GM12878 (cell line): ENCODE measurements at regions not wholly inside any gene's neighbourhood (a gene's known extent, or its start where the extent isn't known, plus 50 kb on each side); places are given as distances from the start of the nearest gene placed in this dataset.

Experiments used
- ATAC-seq: fragments of 200-7000 bp; cut with Tn5 transposase; 3 replicates; pipeline ENCODE4 v1.9.1; 2020; ENCODE audit warnings: mild to moderate bottlenecking, moderate library complexity
- BruUV-seq: library from RNA; stranded (reverse); fragments of 400-500 nt; replicated peaks from 2 replicates; lab custom pipeline; 2021; lab: Mats Ljungman, UMichigan
- CTCF ChIA-PET: fragments of 300-600 bp; sonication (Branson Sonifier 250); formaldehyde crosslinking; extraction: SDS; loops from one replicate; lab custom pipeline; 2021; ENCODE audit warnings: inconsistent platforms; lab: Yijun Ruan, JAX
- POLR2A ChIA-PET: fragments of 350-600 bp; formaldehyde crosslinking; extraction: SDS; loops from one replicate; lab custom pipeline; 2021; ENCODE audit warnings: inconsistent platforms; lab: Charles Lee
- RAD21 ChIA-PET: fragments of 300-600 bp; sonication (Branson Sonifier 250); formaldehyde crosslinking; loops from one replicate; lab custom pipeline; 2023; ENCODE audit warnings: antibody characterized with exemption; ENCODE audit not compliant: unreplicated experiment; lab: Charles Lee
- SMC1A ChIA-PET: fragments of 300-600 bp; sonication (Branson Sonifier 250); formaldehyde crosslinking; loops from one replicate; lab custom pipeline; 2023; ENCODE audit not compliant: unreplicated experiment, uncharacterized antibody; lab: Charles Lee
- DNase-seq: peaks from one replicate; pipeline ENCODE4 v3.0.0-alpha.2; 2011; ENCODE audit warnings: low read depth, low spot score
- FAIRE-seq: peaks from 3 replicates; lab custom pipeline; 2011; peaks lifted over from hg19 to GRCh38; lab: Jason Lieb, UNC
- H2AFZ ChIP-seq: 2 replicates; pipeline ENCODE4 v1.6.0; 2011; ENCODE audit warnings: low read depth, low read length, control low read depth; ENCODE audit not compliant: control insufficient read depth
- H3K27ac ChIP-seq: 2 replicates; pipeline ENCODE4 v1.5.1; 2011; ENCODE audit warnings: control low read depth; ENCODE audit not compliant: control insufficient read depth, insufficient read depth
- H3K27me3 ChIP-seq, 2 experiments: replicated peaks in 1 of 2; 2 replicates each; pipeline versions ENCODE4 v1.6.0 to v1.6.1; 2011; ENCODE audit warnings: low read length in 1 of 2; ENCODE audit not compliant: control insufficient read depth in 2 of 2, insufficient read depth in 2 of 2
- H3K36me3 ChIP-seq, 2 experiments: 2 replicates each; pipeline ENCODE4 v1.5.1; 2011; ENCODE audit warnings: low read length in 1 of 2; ENCODE audit not compliant: control insufficient read depth in 2 of 2, insufficient read depth in 2 of 2
- H3K4me1 ChIP-seq: 2 replicates; pipeline ENCODE4 v1.6.1; 2011; ENCODE audit warnings: mild to moderate bottlenecking, low read length, moderate library complexity, mixed read lengths; ENCODE audit not compliant: control insufficient read depth, insufficient read depth
- H3K4me2 ChIP-seq: 2 replicates; pipeline ENCODE4 v1.6.0; 2011; ENCODE audit warnings: control low read depth; ENCODE audit not compliant: control insufficient read depth, insufficient read depth
- H3K4me3 ChIP-seq: fragments of 200-600 bp; sonication (generic); 2 replicates; pipeline ENCODE4 v1.5.1; 2016
- H3K79me2 ChIP-seq: 2 replicates; pipeline ENCODE4 v1.6.0; 2011; ENCODE audit warnings: low read length; ENCODE audit not compliant: control insufficient read depth, insufficient read depth
- H3K9ac ChIP-seq: 2 replicates; pipeline ENCODE4 v1.8.0; 2011; ENCODE audit warnings: low read length, control low read depth, mixed read lengths; ENCODE audit not compliant: control insufficient read depth, insufficient read depth
- H3K9me3 ChIP-seq: replicated peaks from 3 replicates; pipeline ENCODE4 v1.5.1; 2011; ENCODE audit warnings: mild to moderate bottlenecking, low read length; ENCODE audit not compliant: control insufficient read depth, insufficient read depth
- H4K20me1 ChIP-seq: 2 replicates; pipeline ENCODE4 v1.6.0; 2011; ENCODE audit not compliant: control insufficient read depth, insufficient read depth
- CEBPB ChIP-seq, 2 experiments: fragments of 150-350 bp in 1 of 2; IDR thresholded peaks; 2 replicates each; pipeline ENCODE4 v1.6.1; 2012 to 2014; ENCODE audit warnings: low read depth in 2 of 2, low read length in 2 of 2, borderline replicate concordance in 1 of 2, inconsistent platforms in 1 of 2
- CTCF ChIP-seq, 3 experiments: IDR thresholded peaks in 2 of 3; conservative IDR thresholded peaks in 1 of 3; 2 replicates each; pipeline ENCODE4 v1.5.1; 2011; ENCODE audit warnings: low read depth in 3 of 3, low read length in 3 of 3, mild to moderate bottlenecking in 3 of 3, control low read depth in 2 of 3, moderate library complexity in 2 of 3, inconsistent platforms in 1 of 3, mixed read lengths in 1 of 3; ENCODE audit not compliant: control insufficient read depth in 2 of 3, insufficient read depth in 1 of 3; ENCODE audit errors: extremely low read depth in 1 of 3
- IKZF1 ChIP-seq: fragments of 450-650 bp; conservative IDR thresholded peaks from 2 replicates; pipeline ENCODE4 v1.6.1; 2017; ENCODE audit warnings: antibody characterized with exemption, mild to moderate bottlenecking
- MAX ChIP-seq: IDR thresholded peaks from 2 replicates; pipeline ENCODE4 v1.6.1; 2012; ENCODE audit warnings: low read depth, low read length, improper control_type of control experiment
- NKRF ChIP-seq: fragments of 450-650 bp; conservative IDR thresholded peaks from 2 replicates; pipeline ENCODE4 v1.6.1; 2017; ENCODE audit warnings: mild to moderate bottlenecking, moderate library complexity
- SKIL ChIP-seq: fragments of 450-650 bp; IDR thresholded peaks from 2 replicates; pipeline ENCODE4 v1.6.1; 2017; ENCODE audit warnings: mild to moderate bottlenecking, low read depth, inconsistent platforms; ENCODE audit not compliant: poor library complexity, severe bottlenecking
- ZBTB33 ChIP-seq: fragments of 450-650 bp; IDR thresholded peaks from 2 replicates; pipeline ENCODE4 v1.6.1; 2017; ENCODE audit warnings: mild to moderate bottlenecking
- ZNF207 ChIP-seq: fragments of 450-650 bp; IDR thresholded peaks from 2 replicates; pipeline ENCODE4 v1.6.1; 2014; ENCODE audit warnings: antibody characterized with exemption, mild to moderate bottlenecking, borderline replicate concordance
- WGBS: methylation state at CpG from one replicate; pipeline ENCODE4 v1.1.6; 2016; ENCODE audit warnings: low lambda C conversion rate; ENCODE audit not compliant: insufficient replicate concordance, insufficient coverage; ENCODE audit errors: missing lambda C conversion rate; 5-methylcytosine and 5-hydroxymethylcytosine counted together
- in situ Hi-C: fragments of 300-500 bp; cut with MboI; formaldehyde crosslinking; loops from 9 replicates; pipeline ENCODE4 v1.14.3; 2018; ENCODE audit warnings: mixed read lengths
- intact Hi-C: fragments of 100-400 bp; cut with micrococcal nuclease; formaldehyde crosslinking; loops from one replicate; pipeline ENCODE4 v1.14.2; 2022; ENCODE audit not compliant: unreplicated experiment

- ChIA-PET CTCF (interaction anchor here (0.6 to 2.5 kb wide), 2 partner anchors 15 to 35 kb away, joined by 3 to 22 read pairs; no protein-coding TSS in a partner anchor), SMC1A (interaction anchor here (0.5 to 1.2 kb wide), 3 partner anchors 45 to 388 kb away, joined by 3 to 5 read pairs (median 3); no protein-coding TSS in a partner anchor), POLR2A (no interaction called here), RAD21 (no interaction called here)
- no peaks in the 10 kb centered on the region for H3K4me1 ChIP-seq
- H3K27me3 ChIP-seq = no peaks in the 10 kb centered on the region
- in situ Hi-C loops (no loop called here), intact Hi-C loops (no loop called here)
- no peaks in the 10 kb centered on the region for H4K20me1 ChIP-seq
- DNase-seq = no peak
- H3K36me3 ChIP-seq = no peaks in the 10 kb centered on the region
- no peak overlapping the region for H3K4me2 ChIP-seq
- no peak overlapping the region for H3K27ac ChIP-seq
- no peak overlapping the region for H2AFZ ChIP-seq
- no TSS peak for BruUV-seq
- H3K9me3 ChIP-seq = no peaks in the 10 kb centered on the region
- H3K9ac ChIP-seq = no peak overlapping the region
- 3% methylated on average over 2 of the region's 2 CpGs for WGBS
- no peak overlapping the region for H3K4me3 ChIP-seq
- FAIRE-seq = no peak
- ATAC-seq = no peak
- H3K79me2 ChIP-seq = no peaks in the 10 kb centered on the region
- TF ChIP-seq IKZF1 (no peak), ZNF207 (no peak), CTCF (IDR thresholded peaks at IDR 0.05 in 2 of 3, conservative IDR thresholded peaks at IDR 0.05 in 1 of 3; ENCODE audit: control insufficient read depth in 2 of 3, extremely low read depth in 1 of 3, insufficient read depth in 1 of 3, low read depth in 3 of 3, low read length in 3 of 3) (no peak), ZBTB33 (no peak), CEBPB (IDR thresholded peaks at IDR 0.05; ENCODE audit: borderline replicate concordance in 1 of 2, low read depth in 2 of 2, low read length in 2 of 2) (no peak), SKIL (no peak), MAX (no peak), NKRF (no peak)
These were observed 154.0 kb upstream of the AADAT start for GRCh38 chr4:170243662-170244288.
